Skin epidermis (tissue), 12 donors: ENCODE measurements at regions not wholly inside any gene's neighbourhood (a gene's known extent, or its start where the extent isn't known, plus 50 kb on each side); places are given as distances from the start of the nearest gene placed in this dataset.
"Not testable (repeated sequence)": the region's sequence is repeated elsewhere in the genome, so short reads cannot be mapped to it uniquely, and the experiment has no call there.

Source experiments
- H3K27ac ChIP-seq, 21 experiments: fragments of 200-600 bp; sonication (generic) in 11 of 21; one replicate each; pipeline ENCODE4 v1.5.0; 2020; ENCODE audit warnings: mild to moderate bottlenecking in 3 of 21, inconsistent platforms in 2 of 21, moderate library complexity in 2 of 21
- H3K4me3 ChIP-seq, 7 experiments: fragments of 200-600 bp; sonication (generic) in 2 of 7; one replicate each; pipeline ENCODE4 v1.5.0; 2020; ENCODE audit warnings: inconsistent platforms in 2 of 7, mild to moderate bottlenecking in 2 of 7, moderate library complexity in 1 of 7

DNA sequence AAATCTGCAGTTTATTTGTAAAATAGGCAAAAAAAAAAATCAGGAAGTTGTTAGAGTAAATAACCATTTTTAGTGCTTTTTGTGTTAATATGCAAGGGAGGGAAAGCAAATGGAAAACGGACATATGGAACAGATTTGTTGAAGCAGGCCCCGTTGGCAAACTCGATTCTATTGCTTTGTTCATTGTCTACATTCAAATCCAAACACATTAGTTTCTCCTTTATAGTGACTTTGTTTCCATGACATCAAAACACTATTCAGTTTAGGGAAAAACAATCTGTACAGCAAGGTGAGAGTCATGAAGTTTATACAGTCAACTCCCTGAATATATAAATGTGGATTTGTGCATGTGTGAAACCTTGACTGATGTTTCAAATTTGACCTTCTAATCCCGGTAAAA, 142.2 kb downstream of the FAM47A start:
- Histone ChIP-seq H3K4me3 (no peak overlapping the region), H3K27ac (no peak overlapping the region)

DNA sequence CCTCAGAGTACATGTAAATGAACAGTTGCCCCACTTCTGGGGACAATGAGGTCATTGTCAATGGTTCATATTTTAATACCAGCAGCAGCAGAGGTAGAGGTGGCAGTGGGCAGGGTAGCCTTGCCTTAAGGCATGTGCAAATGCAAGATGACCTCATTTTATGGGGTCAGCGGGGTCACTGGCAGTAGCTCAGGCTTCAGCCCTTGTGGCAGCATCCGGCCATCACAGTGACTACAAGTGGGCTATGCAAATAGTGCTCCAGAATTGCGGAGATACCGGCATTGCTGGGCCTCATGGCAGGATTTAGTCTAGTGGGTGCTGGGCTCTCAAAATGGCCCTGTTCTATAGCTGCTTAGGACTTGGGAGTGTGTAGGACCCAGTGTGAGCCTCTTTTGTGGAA, 144.7 kb downstream of the FAM47A start:
- H3K4me3 ChIP-seq: no peak overlapping the region
- no peak overlapping the region for H3K27ac ChIP-seq

GRCh38 chrX:33974676-33975075, 157.4 kb downstream of the FAM47A start:
- no peak overlapping the region for H3K27ac ChIP-seq

GRCh38 chrX:33970028-33970967, 161.8 kb downstream of the FAM47A start:
- no peak overlapping the region for H3K27ac ChIP-seq
- no peak overlapping the region for H3K4me3 ChIP-seq

More at GRCh38 chrX:33974676-33975075, 157.4 kb downstream of the FAM47A start:
- H3K4me3 ChIP-seq: no peak overlapping the region

DNA sequence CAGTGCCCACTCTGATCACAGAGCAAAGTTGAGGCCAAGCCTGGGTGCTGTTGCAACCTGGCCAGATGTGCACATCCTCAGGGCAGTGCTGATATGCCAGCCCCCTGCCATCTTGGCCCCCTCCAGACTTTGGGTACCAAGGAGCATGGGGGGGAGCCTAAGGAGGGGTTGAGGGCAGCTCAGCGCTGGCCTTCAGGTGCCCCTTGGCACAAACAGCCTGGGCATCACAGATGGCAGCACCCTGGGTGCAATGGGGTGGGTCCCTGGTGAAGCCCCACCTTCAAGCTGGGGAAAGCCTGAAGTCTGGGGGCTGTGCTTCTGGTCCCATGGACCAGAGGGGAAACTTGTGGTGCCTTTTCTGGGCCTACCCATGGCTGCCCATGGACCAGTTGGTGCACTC, 163.0 kb downstream of the FAM47A start:
- Histone ChIP-seq H3K4me3 (no peak overlapping the region), H3K27ac (no peak overlapping the region)

DNA sequence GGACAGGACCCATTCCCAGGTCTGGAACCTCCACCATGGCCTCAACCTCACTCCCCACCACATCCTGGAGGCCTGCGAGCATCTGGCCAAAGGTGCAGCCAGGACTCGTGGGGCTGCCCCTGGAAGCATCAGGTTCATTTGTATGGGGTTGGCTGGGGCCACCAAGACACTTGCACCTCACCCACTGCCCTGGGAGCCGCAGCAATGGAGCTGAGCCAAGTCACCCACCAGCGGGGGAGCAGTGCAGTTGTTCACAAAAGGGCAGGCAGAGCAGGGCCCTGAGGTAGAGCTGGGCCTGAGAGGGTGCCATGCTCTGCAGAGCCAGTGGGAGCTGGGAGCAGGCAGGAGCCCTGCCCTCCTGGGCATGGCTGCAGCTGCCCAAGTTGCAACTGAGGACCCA, 163.5 kb downstream of the FAM47A start:
- no peak overlapping the region for H3K27ac ChIP-seq
- H3K4me3 ChIP-seq: no peak overlapping the region

GRCh38 chrX:33949300-33949699, 182.8 kb downstream of the FAM47A start:
- Histone ChIP-seq H3K4me3 (no peak overlapping the region), H3K27ac (no peak overlapping the region)

- H3K27ac ChIP-seq, H3K4me3 ChIP-seq: not testable (repeated sequence)
Observed at GRCh38 chrX:33926249-33926648, 205.9 kb downstream of the FAM47A start.

GRCh38 chrX:33923262-33923661, 208.9 kb downstream of the FAM47A start:
- Histone ChIP-seq H3K4me3 (no peak overlapping the region), H3K27ac (no peak overlapping the region)

GRCh38 chrX:33909836-33910235, 222.3 kb downstream of the FAM47A start:
- H3K4me3 ChIP-seq: no peak overlapping the region
- no peak overlapping the region for H3K27ac ChIP-seq

- no peak overlapping the region for H3K4me3 ChIP-seq
- H3K27ac ChIP-seq: no peak overlapping the region
Observed at GRCh38 chrX:33908898-33909297, 223.2 kb downstream of the FAM47A start.

DNA sequence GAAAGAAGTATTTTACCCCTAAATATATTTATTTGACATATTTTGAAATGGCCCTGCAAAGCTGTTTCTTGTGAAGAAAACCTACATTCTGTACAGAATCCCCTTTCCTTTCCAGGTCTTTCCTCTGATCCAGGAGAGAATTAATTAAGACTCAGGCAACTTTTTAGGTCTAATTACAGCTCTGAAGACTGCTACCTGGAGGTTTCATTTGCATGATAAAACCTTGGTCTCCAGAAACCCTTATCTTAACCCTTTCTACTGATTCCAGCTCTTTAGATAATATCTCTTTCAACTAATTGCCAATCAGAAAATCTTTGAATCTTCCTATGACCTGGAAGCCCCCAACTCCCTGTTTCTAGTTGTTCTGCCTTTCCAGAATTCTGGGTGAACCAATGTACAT, 224.0 kb downstream of the FAM47A start:
- no peak overlapping the region for H3K27ac ChIP-seq
- H3K4me3 ChIP-seq: no peak overlapping the region

- Histone ChIP-seq H3K4me3 (no peak overlapping the region), H3K27ac (no peak overlapping the region)
Observed at GRCh38 chrX:33906971-33907370, 225.1 kb downstream of the FAM47A start.

GRCh38 chrX:33892670-33893069, 239.4 kb downstream of the FAM47A start:
- Histone ChIP-seq H3K27ac (no peak overlapping the region), H3K4me3 (no peak overlapping the region)

DNA sequence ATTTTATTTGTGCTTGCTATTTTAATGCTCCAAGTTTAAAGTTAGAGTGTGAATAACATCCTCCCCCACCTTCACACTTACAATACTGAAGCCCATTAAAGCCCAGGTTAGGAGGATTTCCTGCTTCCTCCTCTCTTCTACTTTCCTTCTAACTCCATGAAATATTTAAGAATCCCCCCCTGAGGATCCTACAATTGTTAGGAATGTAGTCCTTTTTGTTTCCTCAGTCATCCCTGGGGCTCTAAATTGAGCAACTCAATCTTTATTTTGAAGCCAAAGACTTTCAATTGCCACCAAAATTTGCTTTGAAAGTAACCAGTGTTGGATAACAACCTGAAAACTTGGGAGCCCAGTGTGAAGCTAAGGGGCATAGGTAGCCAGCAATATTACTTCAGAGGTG, 276.9 kb downstream of the FAM47A start:
- Histone ChIP-seq H3K27ac (no peak overlapping the region), H3K4me3 (no peak overlapping the region)

DNA sequence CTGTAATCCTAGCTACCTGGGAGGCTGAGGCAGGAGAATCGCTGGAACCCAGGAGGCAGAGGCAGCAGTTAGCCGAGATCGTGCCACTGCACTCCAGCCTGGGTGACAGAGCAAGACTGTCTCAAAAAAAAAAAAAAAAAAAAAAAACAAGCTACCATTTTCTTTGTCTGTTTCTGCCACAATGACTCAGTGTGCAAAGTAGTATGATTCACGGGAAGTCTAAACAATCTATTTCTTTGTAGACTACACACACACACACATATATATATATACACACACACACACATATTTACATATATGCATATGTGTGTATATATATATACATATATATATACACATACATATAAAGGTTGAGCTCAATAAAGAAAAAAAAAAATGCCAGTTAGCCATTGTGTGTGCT, 280.0 kb downstream of the FAM47A start:
- H3K4me3 ChIP-seq, H3K27ac ChIP-seq: not testable (repeated sequence)

GRCh38 chrX:33840176-33840575, 291.9 kb downstream of the FAM47A start:
- Histone ChIP-seq H3K4me3 (no peak overlapping the region), H3K27ac (no peak overlapping the region)

GRCh38 chrX:33831211-33831610, 300.9 kb downstream of the FAM47A start:
- no peak overlapping the region for H3K27ac ChIP-seq
- H3K4me3 ChIP-seq: no peak overlapping the region

DNA sequence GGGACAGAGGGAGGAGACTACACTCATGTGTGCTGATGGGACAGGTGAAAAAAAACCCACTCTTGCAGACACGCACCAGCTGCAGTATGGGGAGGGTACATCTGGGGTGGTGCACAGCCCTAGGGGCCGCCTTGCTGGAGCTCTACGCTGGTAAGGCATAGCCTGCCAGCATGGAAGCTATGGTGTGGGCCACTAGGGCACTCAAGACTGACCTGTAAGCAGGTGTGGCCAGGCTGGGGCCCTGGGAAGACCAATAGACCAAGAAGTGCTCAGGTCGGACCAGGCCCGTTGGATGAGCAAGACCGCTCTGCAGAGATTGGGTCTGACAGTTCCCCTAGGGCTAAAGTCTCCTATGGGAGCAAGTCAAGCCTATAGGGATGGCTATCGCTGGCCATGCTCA, 314.8 kb downstream of the FAM47A start:
- H3K4me3 ChIP-seq: no peak overlapping the region
- H3K27ac ChIP-seq: no peak overlapping the region

DNA sequence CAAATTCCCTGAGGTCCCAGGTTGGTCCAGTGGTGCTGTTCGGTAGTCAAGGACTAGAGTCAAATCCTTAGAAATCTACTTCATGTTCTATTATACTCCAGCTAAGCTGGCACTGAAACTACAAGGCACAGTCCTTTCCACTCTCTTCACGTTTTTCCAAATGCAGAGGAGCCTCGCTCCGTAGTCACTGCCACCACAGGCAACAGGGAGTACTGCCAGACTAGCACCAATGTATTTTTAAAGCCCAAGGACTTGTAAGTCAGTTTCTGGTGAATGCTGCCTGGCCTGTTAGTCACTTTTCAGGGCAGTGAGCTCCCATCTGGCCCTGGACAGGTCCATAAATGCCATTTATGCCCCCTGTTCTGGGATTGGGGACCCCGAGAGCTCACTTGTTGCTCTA, 323.5 kb downstream of the FAM47A start:
- H3K4me3 ChIP-seq: no peak overlapping the region

GRCh38 chrX:33784548-33784947, 347.6 kb downstream of the FAM47A start:
- no peak overlapping the region for H3K4me3 ChIP-seq
- H3K27ac ChIP-seq: no peak overlapping the region

More for the DNA sequence above, 323.5 kb downstream of the FAM47A start:
- no peak overlapping the region for H3K27ac ChIP-seq

DNA sequence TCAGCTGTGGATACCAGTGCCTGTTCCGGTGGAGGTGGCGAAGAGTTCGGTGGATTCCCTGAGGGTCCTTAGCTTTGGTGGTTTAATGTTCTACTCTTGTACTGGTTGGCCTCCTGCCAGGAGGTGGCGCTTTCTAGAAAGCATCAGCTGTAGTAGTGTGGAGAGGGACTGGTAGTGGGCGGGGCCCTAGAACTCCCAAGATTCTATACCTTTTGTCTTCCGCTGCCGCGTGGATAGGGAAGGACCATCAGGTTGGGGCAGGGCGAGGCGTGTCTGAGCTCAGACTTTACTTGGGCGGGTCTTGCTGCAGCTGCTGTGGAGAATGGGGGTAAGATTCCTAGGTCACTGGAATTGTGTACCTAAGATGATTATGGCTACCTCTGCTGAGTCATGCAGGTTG, 390.3 kb downstream of the FAM47A start:
- H3K27ac ChIP-seq: no peak overlapping the region
- no peak overlapping the region for H3K4me3 ChIP-seq
